ENCODE measurements at regions not wholly inside any gene's neighbourhood (a gene's known extent, or its start where the extent isn't known, plus 50 kb on each side); places are given as distances from the start of the nearest gene placed in this dataset.

- no peak for TF ChIP-seq SP1 (IDR thresholded peaks at IDR 0.05)
- TF ChIP-seq CTBP1 (IDR thresholded peaks at IDR 0.05; ENCODE audit: borderline replicate concordance): no peak
- no peak for TF ChIP-seq NFRKB (IDR thresholded peaks at IDR 0.05)
- TF ChIP-seq SUZ12 (IDR thresholded peaks at IDR 0.05): no peak
- no peak for TF ChIP-seq PKNOX1 (IDR thresholded peaks at IDR 0.05)
- TF ChIP-seq TARDBP (IDR thresholded peaks at IDR 0.05): no peak
- TF ChIP-seq FOXA1 (IDR thresholded peaks at IDR 0.05): no peak
- no peak for TF ChIP-seq FOXK2 (IDR thresholded peaks at IDR 0.05)
- no peak for TF ChIP-seq BHLHE40 (IDR thresholded peaks at IDR 0.05; ENCODE audit: borderline replicate concordance)
- no peak for TF ChIP-seq ELF4 (IDR thresholded peaks at IDR 0.05)
- no peak for TF ChIP-seq ARNT (IDR thresholded peaks at IDR 0.05)
- TF ChIP-seq FOXM1 (IDR thresholded peaks at IDR 0.05; ENCODE audit: borderline replicate concordance): no peak
- no peak for TF ChIP-seq ZNF384 (IDR thresholded peaks at IDR 0.05)
- no peak for TF ChIP-seq LEF1 (IDR thresholded peaks at IDR 0.05; ENCODE audit: borderline replicate concordance)
Observed at GRCh38 chr7:28236560-28236959, 56.0 kb upstream of the JAZF1 start.
